ENCODE measurements at regions not wholly inside any gene's neighbourhood (a gene's known extent, or its start where the extent isn't known, plus 50 kb on each side); places are given as distances from the start of the nearest gene placed in this dataset.

DNA sequence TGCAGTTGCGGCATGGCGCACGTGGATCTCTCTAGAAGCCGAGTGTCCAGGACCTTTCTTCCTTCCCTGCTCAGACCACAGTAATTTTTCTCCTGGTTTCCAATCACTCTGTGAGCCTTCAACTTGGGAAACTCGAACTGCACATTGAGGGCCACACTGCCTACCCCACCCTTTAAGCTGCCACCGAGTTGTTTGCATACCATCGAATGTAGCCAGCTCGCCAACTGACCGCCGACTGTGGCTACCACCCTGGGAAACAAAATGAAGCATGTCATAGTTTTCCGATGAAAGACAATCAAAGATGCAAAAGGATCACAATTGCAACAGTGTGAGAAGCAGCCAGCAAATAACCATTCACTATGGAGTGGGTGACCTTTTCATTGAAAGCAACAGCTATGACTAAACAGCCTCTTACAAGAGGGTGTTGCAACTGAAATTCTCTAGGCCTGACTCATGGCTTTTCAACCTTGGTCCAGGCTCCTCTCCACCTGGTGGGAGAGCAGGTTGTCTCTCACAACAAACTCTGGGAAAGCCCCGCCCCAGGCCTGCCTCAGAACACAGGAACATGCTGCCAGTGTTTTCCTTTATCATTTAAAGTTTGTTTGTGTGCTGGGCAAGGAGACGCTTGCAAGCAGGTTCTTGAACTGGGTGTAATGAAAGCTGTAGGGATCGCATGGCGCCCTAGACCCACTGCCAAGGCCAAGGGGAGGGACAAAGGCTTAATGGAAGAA lies 141.7 kb upstream of the SERP2 start:
- Histone ChIP-seq H3K4ac (replicated peaks; ENCODE audit: insufficient read length, low read depth, low read length) (no peak overlapping the region), H3K4me1 (replicated peaks in 1 of 4; ENCODE audit: control insufficient read depth in 3 of 4, insufficient read depth in 4 of 4, low read length in 3 of 4) (peaks cover 4 to 6% (median 5%) of the 10 kb centered on the region in 4 experiments; a peak in 4 of 7 replicates), H4K20me1 (replicated peaks in 1 of 2; ENCODE audit: control insufficient read depth in 1 of 2, insufficient read depth in 2 of 2, low read length in 2 of 2) (no peaks in the 10 kb centered on the region), H4K8ac (ENCODE audit: extremely low read depth, insufficient read depth, low read length) (no peak overlapping the region), H3K14ac (ENCODE audit: insufficient read length) (no peak overlapping the region), H3K27ac (ENCODE audit: low read depth, low read length) (no peak overlapping the region; the same call in 1 of the 2 replicates), H3K4me2 (ENCODE audit: insufficient read depth in 1 of 2, low read depth in 2 of 2, low read length in 2 of 2) (no peak overlapping the region), H3K9ac (replicated peaks in 1 of 4; ENCODE audit: extremely low read depth in 1 of 4, low read depth in 3 of 4, low read length in 3 of 4) (no peak overlapping the region), H3K56ac (replicated peaks; ENCODE audit: insufficient read length, low read depth, low read length) (no peak overlapping the region), H2BK15ac (ENCODE audit: low read length) (no peak overlapping the region), H3K23ac (ENCODE audit: insufficient read length) (no peak overlapping the region), H3K36me3 (ENCODE audit: control insufficient read depth in 2 of 4, insufficient read depth in 4 of 4, low read length in 3 of 4) (no peaks in the 10 kb centered on the region), H4K91ac (replicated peaks; ENCODE audit: insufficient read length, low read length) (no peak overlapping the region), H3K79me2 (ENCODE audit: control insufficient read depth in 1 of 2, insufficient read depth in 2 of 2, low read length in 2 of 2) (no peaks in the 10 kb centered on the region), H2AFZ (ENCODE audit: low read length) (no peak overlapping the region), H2BK20ac (ENCODE audit: low read length) (no peak overlapping the region), H3K23me2 (ENCODE audit: low read depth, low read length) (no peaks in the 10 kb centered on the region), H3K18ac (ENCODE audit: extremely low read depth, low read length) (0 out of 2 replicates have a peak overlapping the region, but pooled peaks have one; percentile 13), H3K27me3 (replicated peaks in 1 of 4; ENCODE audit: control insufficient read depth in 3 of 4, extremely low read depth in 1 of 4, insufficient read depth in 3 of 4, low read length in 3 of 4) (no peaks in the 10 kb centered on the region), H3K9me3 (ENCODE audit: insufficient read depth in 2 of 2, low read depth in 1 of 2, low read length in 1 of 2) (no peaks in the 10 kb centered on the region), H2AK5ac (ENCODE audit: low read depth, low read length) (peak overlapping the region; percentile 16; the same call in 1 of the 2 replicates), H2BK120ac (replicated peaks; ENCODE audit: low read depth, low read length) (no peak overlapping the region), H2BK5ac (ENCODE audit: low read depth, low read length) (0 out of 2 replicates have a peak overlapping the region, but pooled peaks have one; percentile 19), H3K79me1 (ENCODE audit: low read depth, low read length) (no peaks in the 10 kb centered on the region), H2BK12ac (ENCODE audit: low read depth, low read length) (peak overlapping the region; percentile 29; the same call in 1 of the 2 replicates), H3K4me3 (ENCODE audit: extremely low read depth in 1 of 4, insufficient read depth in 2 of 4, low read depth in 3 of 4, low read length in 4 of 4) (no peak overlapping the region), H4K5ac (ENCODE audit: insufficient read length, low read depth, low read length) (no peak overlapping the region)
- ChIA-PET CTCF (ENCODE audit: partially characterized antibody) (interaction anchor here (1.0 to 4.5 kb wide), 4 partner anchors 9 to 205 kb away, joined by 3 to 18 read pairs (median 4); no protein-coding TSS in a partner anchor), POLR2A (ENCODE audit: partially characterized antibody) (interaction anchor here (0.7 to 2.2 kb wide), 3 partner anchors 8 to 205 kb away, joined by 3 to 7 read pairs (median 3); no protein-coding TSS in a partner anchor)
- DNase-seq (ENCODE audit: low read depth in 1 of 2, low spot score in 2 of 2) (peak; percentile 62 to 80), FAIRE-seq (peak; percentile 84)
- 81% methylated on average over 15 of the region's 15 CpGs; no CpG with 5 or more reads in 1 of the 2 experiments for WGBS, 2 experiments (ENCODE audit: extremely low coverage in 1 of 2, insufficient coverage in 1 of 2, insufficient read length in 1 of 2, insufficient replicate concordance in 2 of 2, low coverage in 1 of 2, low lambda C conversion rate in 2 of 2, missing lambda C conversion rate in 1 of 2)
- TF ChIP-seq, protein P1, sequence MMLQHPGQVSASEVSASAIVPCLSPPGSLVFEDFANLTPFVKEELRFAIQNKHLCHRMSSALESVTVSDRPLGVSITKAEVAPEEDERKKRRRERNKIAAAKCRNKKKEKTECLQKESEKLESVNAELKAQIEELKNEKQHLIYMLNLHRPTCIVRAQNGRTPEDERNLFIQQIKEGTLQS (IDR thresholded peaks at IDR 0.05; ENCODE audit: insufficient read depth, low read depth, low read length), result no peak
- TF ChIP-seq BCL11A (IDR thresholded peaks at IDR 0.05; ENCODE audit: low read depth in 2 of 2, low read length in 2 of 2) (no peak), CBX8 (IDR thresholded peaks at IDR 0.05; ENCODE audit: borderline replicate concordance, low read depth, low read length) (no peak), TBP (IDR thresholded peaks at IDR 0.05; ENCODE audit: low read depth, low read length) (no peak), SP1 (IDR thresholded peaks at IDR 0.05; ENCODE audit: low read depth, low read length) (no peak; the same call in 1 of the 2 replicates), EP300 (IDR thresholded peaks at IDR 0.05; ENCODE audit: borderline replicate concordance in 1 of 2, low read depth in 2 of 2, low read length in 2 of 2) (no peak), JUND (IDR thresholded peaks at IDR 0.05; ENCODE audit: low read length) (peak; percentile 88), GABPA (IDR thresholded peaks at IDR 0.05; ENCODE audit: borderline replicate concordance, insufficient read depth, low read length) (no peak), SIX5 (IDR thresholded peaks at IDR 0.05; ENCODE audit: low read depth, low read length) (no peak), NRF1 (IDR thresholded peaks at IDR 0.05; ENCODE audit: low read depth, low read length) (no peak), BACH1 (IDR thresholded peaks at IDR 0.05; ENCODE audit: low read length) (peak; percentile 48; the same call in 1 of the 2 replicates), TAF7 (optimal IDR thresholded peaks at IDR 0.05; ENCODE audit: borderline replicate concordance, low read depth, low read length) (no peak)
